ENCODE measurements at regions not wholly inside any gene's neighbourhood (a gene's known extent, or its start where the extent isn't known, plus 50 kb on each side); places are given as distances from the start of the nearest gene placed in this dataset.

DNA sequence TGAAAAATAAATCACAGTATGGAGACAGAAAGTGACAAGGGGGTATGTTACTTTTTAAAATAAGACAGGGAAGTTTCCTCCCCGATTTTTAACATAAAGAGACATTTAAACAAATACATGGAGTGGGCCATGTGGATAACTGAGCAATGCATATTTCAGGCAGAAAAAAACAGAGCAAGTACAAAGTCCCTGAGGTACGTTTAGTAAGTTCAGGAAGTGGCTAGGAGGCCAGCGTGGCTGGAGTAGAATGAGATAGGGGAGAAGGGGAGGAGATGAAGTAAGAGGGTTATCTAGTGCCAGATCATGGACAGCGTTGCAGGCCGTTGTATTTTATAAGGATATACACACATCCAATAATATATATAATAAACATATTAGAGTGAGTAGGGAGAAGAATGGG is 84.2 kb upstream of the ELL2 start:
- Histone ChIP-seq H3K27ac (ENCODE audit: low read depth, low read length) (no peak overlapping the region), H2BK120ac (replicated peaks; ENCODE audit: low read depth, low read length) (no peak overlapping the region), H3K4me2 (ENCODE audit: insufficient read depth in 1 of 2, low read depth in 2 of 2, low read length in 2 of 2) (no peak overlapping the region), H2BK20ac (ENCODE audit: low read length) (no peak overlapping the region), H3K27me3 (replicated peaks in 1 of 4; ENCODE audit: control insufficient read depth in 3 of 4, extremely low read depth in 1 of 4, insufficient read depth in 3 of 4, low read length in 3 of 4) (no peaks in the 10 kb centered on the region), H4K20me1 (replicated peaks in 1 of 2; ENCODE audit: control insufficient read depth in 1 of 2, insufficient read depth in 2 of 2, low read length in 2 of 2) (no peaks in the 10 kb centered on the region), H3K56ac (replicated peaks; ENCODE audit: insufficient read length, low read depth, low read length) (no peak overlapping the region), H3K4me3 (ENCODE audit: extremely low read depth in 1 of 4, insufficient read depth in 2 of 4, low read depth in 3 of 4, low read length in 4 of 4) (no peak overlapping the region), H3K79me2 (ENCODE audit: control insufficient read depth in 1 of 2, insufficient read depth in 2 of 2, low read length in 2 of 2) (no peaks in the 10 kb centered on the region), H2AK5ac (ENCODE audit: low read depth, low read length) (no peak overlapping the region), H3K14ac (ENCODE audit: insufficient read length) (no peak overlapping the region), H3K18ac (ENCODE audit: extremely low read depth, low read length) (no peak overlapping the region), H4K8ac (ENCODE audit: extremely low read depth, insufficient read depth, low read length) (no peak overlapping the region), H3K9ac (replicated peaks in 1 of 4; ENCODE audit: extremely low read depth in 1 of 4, low read depth in 3 of 4, low read length in 3 of 4) (no peak overlapping the region), H3K79me1 (ENCODE audit: low read depth, low read length) (no peaks in the 10 kb centered on the region), H3K4ac (replicated peaks; ENCODE audit: insufficient read length, low read depth, low read length) (no peak overlapping the region), H4K91ac (replicated peaks; ENCODE audit: insufficient read length, low read length) (no peak overlapping the region), H3K23me2 (ENCODE audit: low read depth, low read length) (no peaks in the 10 kb centered on the region; the same call in 1 of the 2 replicates), H2AFZ (ENCODE audit: low read length) (no peak overlapping the region), H3K23ac (ENCODE audit: insufficient read length) (no peak overlapping the region), H4K5ac (ENCODE audit: insufficient read length, low read depth, low read length) (no peak overlapping the region), H2BK5ac (ENCODE audit: low read depth, low read length) (no peak overlapping the region), H2BK12ac (ENCODE audit: low read depth, low read length) (no peak overlapping the region), H3K9me3 (ENCODE audit: insufficient read depth in 2 of 2, low read depth in 1 of 2, low read length in 1 of 2) (no peaks in the 10 kb centered on the region), H3K4me1 (replicated peaks in 1 of 4; ENCODE audit: control insufficient read depth in 3 of 4, insufficient read depth in 4 of 4, low read length in 3 of 4) (peaks cover 0 to 3% (median 2%) of the 10 kb centered on the region in 4 experiments; a peak in 3 of 7 replicates), H3K36me3 (ENCODE audit: control insufficient read depth in 2 of 4, insufficient read depth in 4 of 4, low read length in 3 of 4) (no peaks in the 10 kb centered on the region), H2BK15ac (ENCODE audit: low read length) (no peak overlapping the region)
- CTCF ChIA-PET (ENCODE audit: partially characterized antibody), result no interaction called here
- DNase-seq (ENCODE audit: low read depth in 1 of 2, low spot score in 2 of 2), result no peak
- WGBS, 2 experiments (ENCODE audit: extremely low coverage in 1 of 2, insufficient coverage in 1 of 2, insufficient read length in 1 of 2, insufficient replicate concordance in 2 of 2, low coverage in 1 of 2, low lambda C conversion rate in 2 of 2, missing lambda C conversion rate in 1 of 2), result 87% methylated on average over 5 of the region's 5 CpGs; no CpG with 5 or more reads in 1 of the 2 experiments
- FAIRE-seq, result no peak
- POLR2A ChIA-PET (ENCODE audit: partially characterized antibody), result no interaction called here
- TF ChIP-seq POLR2AphosphoS5 (IDR thresholded peaks at IDR 0.05; ENCODE audit: low read depth, low read length) (no peak), MAFK (IDR thresholded peaks at IDR 0.05; ENCODE audit: low read depth, low read length) (no peak), YY1 (IDR thresholded peaks at IDR 0.05; ENCODE audit: low read depth, low read length) (no peak), CBX5 (IDR thresholded peaks at IDR 0.05; ENCODE audit: low read depth, low read length) (no peak), CTBP2 (IDR thresholded peaks at IDR 0.05; ENCODE audit: borderline replicate concordance, insufficient read depth, insufficient read length, low read length) (no peak), CBX8 (IDR thresholded peaks at IDR 0.05; ENCODE audit: borderline replicate concordance, low read depth, low read length) (no peak), POLR2A (IDR thresholded peaks at IDR 0.05; ENCODE audit: control extremely low read depth in 1 of 2, low read depth in 2 of 2, low read length in 2 of 2) (no peak), NANOG (IDR thresholded peaks at IDR 0.05; ENCODE audit: insufficient read depth, low read depth, low read length, poor library complexity, severe bottlenecking) (no peak), RFX5 (IDR thresholded peaks at IDR 0.05; ENCODE audit: borderline replicate concordance, low read depth, low read length) (no peak), RNF2 (IDR thresholded peaks at IDR 0.05; ENCODE audit: borderline replicate concordance, low read depth, low read length, missing control alignments, poor library complexity, severe bottlenecking) (no peak), SAP30 (IDR thresholded peaks at IDR 0.05; ENCODE audit: insufficient read depth, insufficient replicate concordance, low read length) (no peak), KDM4A (IDR thresholded peaks at IDR 0.05; ENCODE audit: low read depth, low read length, severe bottlenecking) (no peak)
- TF ChIP-seq, protein P1, sequence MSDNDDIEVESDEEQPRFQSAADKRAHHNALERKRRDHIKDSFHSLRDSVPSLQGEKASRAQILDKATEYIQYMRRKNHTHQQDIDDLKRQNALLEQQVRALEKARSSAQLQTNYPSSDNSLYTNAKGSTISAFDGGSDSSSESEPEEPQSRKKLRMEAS (IDR thresholded peaks at IDR 0.05), result no peak

All from H1 (cell line).